ENCODE measurements at regions not wholly inside any gene's neighbourhood (a gene's known extent, or its start where the extent isn't known, plus 50 kb on each side); places are given as distances from the start of the nearest gene placed in this dataset.

- Histone ChIP-seq H4K20me1 (ENCODE audit: insufficient read depth, low read length) (no peaks in the 10 kb centered on the region), H3K9me3 (ENCODE audit: low read length) (no peaks in the 10 kb centered on the region), H3K36me3 (replicated peaks in 1 of 2; ENCODE audit: control insufficient read depth in 1 of 2, insufficient read depth in 2 of 2, low read length in 2 of 2) (no peaks in the 10 kb centered on the region), H3K9ac (ENCODE audit: insufficient read depth, low read depth, low read length) (no peak overlapping the region), H3K4me1 (ENCODE audit: insufficient read depth, low read length) (no peaks in the 10 kb centered on the region), H3K4me2 (ENCODE audit: low read depth, low read length) (no peak overlapping the region), H3K79me2 (ENCODE audit: insufficient read depth, low read length) (no peaks in the 10 kb centered on the region), H3K27me3 (ENCODE audit: control insufficient read depth in 1 of 2, insufficient read depth in 2 of 2, low read length in 2 of 2) (peaks cover 4 to 18% of the 10 kb centered on the region in 2 experiments; a peak in 2 of 5 replicates), H3K27ac (ENCODE audit: extremely low read length, insufficient read depth, low read length) (no peak overlapping the region), H3K4me3 (replicated peaks in 1 of 3; ENCODE audit: insufficient read depth in 1 of 3, low read depth in 2 of 3, low read length in 3 of 3) (no peak overlapping the region), H2AFZ (ENCODE audit: low read length) (no peak overlapping the region)
- ATAC-seq (no peak), DNase-seq (ENCODE audit: low spot score) (no peak), FAIRE-seq (no peak)
- ChIA-PET CTCF (ENCODE audit: low intra/inter-chr PET ratio, low total read pairs) (no interaction called here), POLR2A (no interaction called here)
- WGBS (ENCODE audit: low lambda C conversion rate), result 4% methylated on average over 11 of the region's 12 CpGs
- in situ Hi-C loops (cut with HindIII; ENCODE audit: extremely low pct_ligation_motif_present, low pct_unique_long_range_greater_than_20kb) (no loop called here), intact Hi-C loops (cut with micrococcal nuclease; ENCODE audit: unreplicated experiment) (no loop called here)
- no TSS peak for BruUV-seq (replicated peaks)
- TF ChIP-seq ZNF484 (CRISPR knock-in tag; IDR thresholded peaks at IDR 0.05; ENCODE audit: borderline replicate concordance, low read depth) (no peak), CREB1 (IDR thresholded peaks at IDR 0.05) (peak; percentile 35), CREB1 (CRISPR knock-in tag; IDR thresholded peaks at IDR 0.05) (no peak)
Measured at GRCh38 chr11:134913999-134914590, 502.1 kb upstream of the B3GAT1 start.

DNA sequence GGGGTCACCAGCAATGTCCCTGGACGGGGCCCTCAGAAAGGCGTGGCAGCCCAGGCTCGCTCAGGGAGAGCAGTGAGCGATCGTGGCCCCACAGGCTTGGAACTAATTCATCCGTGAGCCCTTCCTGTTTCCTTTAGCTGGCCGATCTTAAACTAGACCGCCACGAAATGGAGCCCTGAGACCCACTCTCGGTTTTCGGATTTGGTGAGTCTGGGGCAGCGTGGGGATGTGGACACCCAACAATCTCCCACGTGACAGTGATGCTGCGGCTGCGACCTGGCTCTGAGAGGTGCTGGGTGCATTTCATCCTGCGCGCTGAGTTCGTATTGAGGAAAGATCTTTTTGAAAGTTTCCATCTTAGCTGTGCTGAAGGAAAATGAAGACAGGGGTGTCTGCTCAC, 501.3 kb upstream of the B3GAT1 start:
- H3K4me2 ChIP-seq (ENCODE audit: low read depth, low read length), result no peak overlapping the region
- no peaks in the 10 kb centered on the region for H3K79me2 ChIP-seq (ENCODE audit: insufficient read depth, low read length)
- no peaks in the 10 kb centered on the region for H3K36me3 ChIP-seq (replicated peaks in 1 of 2; ENCODE audit: control insufficient read depth in 1 of 2, insufficient read depth in 2 of 2, low read length in 2 of 2)
- WGBS (ENCODE audit: low lambda C conversion rate), result 33% methylated on average over 11 of the region's 18 CpGs
- H3K27me3 ChIP-seq (ENCODE audit: control insufficient read depth in 1 of 2, insufficient read depth in 2 of 2, low read length in 2 of 2), result peaks cover 4 to 18% of the 10 kb centered on the region in 2 experiments; a peak in 2 of 5 replicates
- no peak for ATAC-seq
- no peak for FAIRE-seq
- H3K4me3 ChIP-seq (replicated peaks in 1 of 3; ENCODE audit: insufficient read depth in 1 of 3, low read depth in 2 of 3, low read length in 3 of 3), result no peak overlapping the region
- ChIA-PET POLR2A (no interaction called here), CTCF (ENCODE audit: low intra/inter-chr PET ratio, low total read pairs) (no interaction called here)
- no peaks in the 10 kb centered on the region for H4K20me1 ChIP-seq (ENCODE audit: insufficient read depth, low read length)
- no peaks in the 10 kb centered on the region for H3K9me3 ChIP-seq (ENCODE audit: low read length)
- TF ChIP-seq, protein P1, sequence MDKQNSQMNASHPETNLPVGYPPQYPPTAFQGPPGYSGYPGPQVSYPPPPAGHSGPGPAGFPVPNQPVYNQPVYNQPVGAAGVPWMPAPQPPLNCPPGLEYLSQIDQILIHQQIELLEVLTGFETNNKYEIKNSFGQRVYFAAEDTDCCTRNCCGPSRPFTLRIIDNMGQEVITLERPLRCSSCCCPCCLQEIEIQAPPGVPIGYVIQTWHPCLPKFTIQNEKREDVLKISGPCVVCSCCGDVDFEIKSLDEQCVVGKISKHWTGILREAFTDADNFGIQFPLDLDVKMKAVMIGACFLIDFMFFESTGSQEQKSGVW (CRISPR knock-in tag; IDR thresholded peaks at IDR 0.05; ENCODE audit: borderline replicate concordance), result no peak
- no peak for TF ChIP-seq ISL2 (CRISPR knock-in tag; IDR thresholded peaks at IDR 0.05)
- TF ChIP-seq PLRG1 (conservative IDR thresholded peaks at IDR 0.05), result no peak
- DNase-seq (ENCODE audit: low spot score), result no peak
- no peak overlapping the region for H3K27ac ChIP-seq (ENCODE audit: extremely low read length, insufficient read depth, low read length)
- intact Hi-C loops (cut with micrococcal nuclease; ENCODE audit: unreplicated experiment) (no loop called here), in situ Hi-C loops (cut with HindIII; ENCODE audit: extremely low pct_ligation_motif_present, low pct_unique_long_range_greater_than_20kb) (no loop called here)
- BruUV-seq (replicated peaks), result no TSS peak
- no peak overlapping the region for H3K9ac ChIP-seq (ENCODE audit: insufficient read depth, low read depth, low read length)
- no peaks in the 10 kb centered on the region for H3K4me1 ChIP-seq (ENCODE audit: insufficient read depth, low read length)
- H2AFZ ChIP-seq (ENCODE audit: low read length), result no peak overlapping the region
